AG08396 (cell line): ENCODE measurements at regions not wholly inside any gene's neighbourhood (a gene's known extent, or its start where the extent isn't known, plus 50 kb on each side); places are given as distances from the start of the nearest gene placed in this dataset.
"Not testable (repeated sequence)": the region's sequence is repeated elsewhere in the genome, so short reads cannot be mapped to it uniquely, and the experiment has no call there.

Source experiments
- DNase-seq: peaks from one replicate; pipeline ENCODE4 v3.0.0; 2012; ENCODE audit warnings: low spot score, mixed read lengths

DNA sequence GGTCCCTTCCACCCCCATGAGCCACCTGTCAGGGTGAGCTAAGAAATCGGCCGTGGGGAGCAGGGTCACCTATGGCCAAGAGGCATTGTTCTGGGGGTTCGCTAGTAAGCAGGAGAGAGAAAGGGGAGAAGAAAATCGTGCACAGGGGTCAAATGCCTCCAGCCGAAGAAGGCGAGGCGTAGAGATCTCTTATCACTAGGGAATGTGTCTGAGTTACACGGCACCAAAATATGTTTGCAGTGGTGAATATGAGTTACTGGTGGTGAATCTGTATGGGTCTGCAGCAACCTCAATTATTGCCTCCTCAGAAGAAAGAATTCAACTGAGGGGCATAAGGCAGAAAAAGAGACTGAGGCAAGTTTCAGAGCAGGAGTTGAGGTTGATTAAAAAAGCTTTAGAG, 54.2 kb upstream of the RABGAP1L start:
- DNase-seq: no peak

DNA sequence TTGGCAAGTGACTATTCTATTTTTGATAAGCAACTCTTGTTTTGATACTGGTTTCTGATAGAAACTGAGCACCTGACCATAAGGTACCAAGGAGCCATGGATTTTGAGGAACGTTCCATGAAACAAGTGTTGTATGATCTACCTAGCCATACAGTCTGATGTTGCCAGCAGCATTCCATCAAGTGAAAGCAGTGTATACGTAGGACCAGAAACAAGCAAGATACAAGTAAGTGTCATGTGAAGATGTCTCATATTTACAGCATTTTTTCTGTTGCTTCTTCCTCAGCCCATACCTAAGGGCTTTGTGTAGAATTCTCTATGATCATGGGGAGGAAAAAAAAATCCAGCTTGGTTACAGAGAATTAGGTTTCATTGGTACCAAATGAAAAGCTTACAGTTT, 55.6 kb upstream of the RABGAP1L start:
- DNase-seq: no peak

DNA sequence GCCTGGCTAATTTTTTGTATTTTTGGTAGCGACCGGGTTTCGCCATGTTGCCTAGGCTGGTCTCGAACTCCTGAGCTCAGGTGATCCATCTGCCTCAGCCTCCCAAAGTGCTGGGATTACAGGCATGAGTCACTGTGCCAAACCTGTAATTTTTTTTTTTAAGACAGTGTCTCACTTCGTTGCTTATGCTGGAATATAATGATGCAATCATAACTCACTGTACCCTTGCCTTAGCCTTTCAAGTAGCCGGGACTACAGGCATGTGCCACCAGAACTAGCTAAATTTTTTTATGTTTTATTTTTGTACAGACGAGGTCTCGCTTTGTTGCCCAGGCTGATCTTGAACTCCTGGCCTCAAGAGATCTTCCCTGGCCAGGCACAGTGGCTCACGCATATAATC, 57.3 kb upstream of the RABGAP1L start:
- not testable (repeated sequence) for DNase-seq

DNA sequence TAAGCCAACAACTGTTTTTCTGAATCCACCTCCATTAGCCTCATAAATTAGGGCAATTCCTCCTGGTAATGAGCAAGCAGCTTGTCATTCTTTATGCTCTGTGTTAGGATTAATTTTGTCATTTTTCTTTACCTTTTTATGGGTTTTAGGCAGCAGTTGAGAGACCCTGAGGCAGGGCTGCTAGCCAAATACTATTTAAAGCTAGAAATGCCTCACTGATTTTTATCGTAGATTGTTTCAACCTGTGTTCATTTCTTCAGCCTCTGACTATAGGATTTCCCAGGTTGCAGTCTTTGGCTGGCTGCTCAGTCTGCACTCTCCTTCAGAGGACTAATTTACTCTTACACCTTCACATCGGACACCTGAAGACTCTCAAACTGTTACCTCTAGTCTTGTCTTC, 61.9 kb upstream of the RABGAP1L start:
- DNase-seq: no peak

DNA sequence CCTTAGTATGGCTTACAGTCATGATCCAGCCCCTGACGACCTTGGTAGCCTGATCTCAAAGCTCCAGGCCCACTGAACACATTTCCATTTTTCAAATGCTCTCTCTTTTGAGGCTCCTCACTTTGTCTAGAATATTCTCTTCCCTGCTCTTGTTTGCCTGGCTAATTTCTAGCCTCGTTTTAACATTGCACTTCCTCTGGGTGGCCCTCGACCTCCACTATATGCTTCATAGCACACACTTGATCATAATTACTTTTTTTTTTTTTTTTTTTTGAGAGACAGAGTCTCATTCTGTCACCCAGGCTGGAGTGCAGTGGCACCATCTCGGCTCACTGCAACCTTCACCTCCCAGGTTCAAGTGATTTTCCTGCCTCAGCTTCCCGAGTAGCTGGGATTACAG, 65.5 kb upstream of the RABGAP1L start:
- peak; percentile 8 for DNase-seq

DNA sequence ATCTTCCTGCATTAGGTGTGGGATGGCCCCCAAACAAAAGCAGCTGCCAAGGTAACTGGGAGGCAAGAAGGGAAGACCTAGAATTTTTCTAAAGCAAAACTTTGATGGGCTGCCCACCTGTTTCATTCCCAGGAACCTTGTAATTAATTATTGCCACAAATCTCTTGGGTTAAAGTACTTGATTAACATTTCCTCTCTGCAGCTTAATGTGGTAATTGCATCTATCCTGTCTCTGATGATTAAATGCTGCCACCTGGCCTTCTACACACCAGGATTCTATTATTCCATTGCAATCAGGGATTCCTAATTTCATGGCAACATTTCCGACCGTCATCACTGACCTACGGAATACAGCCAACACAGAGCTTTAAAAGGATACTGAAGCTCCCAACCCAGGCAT, 68.3 kb upstream of the RC3H1 start:
- no peak for DNase-seq

DNA sequence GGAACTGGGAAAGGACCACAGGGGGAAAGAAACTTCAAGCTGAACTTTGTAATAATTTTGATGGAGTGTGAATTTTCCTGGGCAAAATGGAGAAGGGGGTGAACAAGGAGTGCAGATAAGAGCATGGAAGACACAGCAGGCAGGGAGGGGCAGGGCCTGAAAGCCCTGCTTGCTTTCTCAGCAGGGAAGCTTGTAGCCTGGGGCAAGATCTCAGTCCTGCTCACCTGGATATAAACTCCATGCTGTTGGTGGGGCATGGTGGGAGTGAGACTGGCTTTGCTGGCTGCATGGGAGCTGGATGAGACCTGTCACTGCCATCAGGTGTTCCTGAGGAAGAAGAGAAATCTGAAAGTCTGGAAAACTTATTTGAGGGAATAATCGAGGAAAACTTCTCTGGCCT, 58.7 kb upstream of the RC3H1 start:
- DNase-seq: no peak

DNA sequence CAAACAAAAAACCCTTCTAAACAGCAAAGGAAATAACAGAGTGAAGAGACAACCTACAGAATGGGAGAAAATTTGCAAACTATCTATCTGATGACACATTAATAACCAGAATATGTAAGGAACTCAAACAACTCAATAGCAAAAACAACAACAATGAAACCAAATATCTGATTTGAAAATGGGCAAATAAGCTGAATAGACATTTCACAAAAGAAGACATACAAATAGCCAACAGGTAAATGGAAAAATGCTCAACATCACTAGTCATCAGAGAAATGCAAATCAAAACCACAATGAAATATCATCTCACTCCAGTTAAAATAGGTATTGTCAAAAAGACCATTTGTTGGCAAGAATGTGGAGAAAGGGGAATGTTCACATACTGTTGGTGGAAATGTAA, 57.6 kb upstream of the RC3H1 start:
- DNase-seq: no peak

DNA sequence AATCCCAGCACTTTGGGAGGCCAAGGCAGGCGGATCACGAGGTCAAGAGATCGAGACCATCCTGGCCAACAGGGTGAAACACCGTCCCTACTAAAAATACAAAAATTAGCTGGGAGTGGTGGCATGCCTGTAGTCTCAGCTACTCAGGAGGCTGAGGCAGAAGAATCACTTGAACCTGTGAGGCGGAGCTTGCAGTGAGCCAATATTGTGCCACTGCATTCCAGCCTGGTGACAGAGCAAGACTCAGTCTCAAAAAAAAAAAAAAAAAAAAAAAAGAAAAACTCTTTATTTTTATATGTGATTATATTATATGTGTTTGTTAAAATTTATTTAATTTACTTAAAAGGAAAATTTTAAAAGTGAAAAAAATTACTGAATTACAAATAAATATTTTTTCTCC, 56.8 kb upstream of the RC3H1 start:
- not testable (repeated sequence) for DNase-seq

DNA sequence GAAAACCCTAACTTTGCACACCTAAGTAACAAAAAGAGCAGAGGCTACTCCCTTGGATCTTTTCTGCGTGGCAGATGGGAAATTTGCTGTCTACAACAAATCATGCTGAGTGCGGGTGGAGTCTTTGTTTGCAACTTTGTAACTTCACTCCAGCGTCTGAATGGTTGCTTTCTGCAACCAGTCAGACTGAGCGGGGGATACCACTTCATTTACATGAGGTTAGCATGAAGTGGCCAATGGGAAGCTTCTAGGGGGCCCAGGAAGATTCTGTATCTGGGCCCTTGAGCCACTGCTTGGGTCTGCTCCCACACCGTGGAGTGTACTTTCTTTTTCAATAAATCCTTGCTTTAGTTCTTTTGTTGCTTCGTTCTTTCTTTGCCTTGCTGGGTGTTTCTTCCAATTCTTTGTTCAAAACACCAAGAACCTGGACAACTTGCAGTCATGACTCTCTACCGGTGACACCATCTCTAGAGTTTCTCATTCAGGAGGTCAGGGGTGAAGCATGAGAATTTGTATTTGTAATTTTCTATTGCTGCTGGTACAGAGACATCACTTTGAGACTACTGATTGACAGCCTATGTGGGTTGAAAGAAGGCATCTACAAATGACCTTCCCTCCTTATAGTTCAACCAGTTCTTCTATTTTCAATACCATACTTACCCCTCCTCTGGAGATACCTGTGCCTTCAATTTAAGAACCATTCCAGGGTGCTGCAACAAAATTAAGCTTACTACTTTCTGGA, 55.8 kb upstream of the RC3H1 start:
- no peak for DNase-seq

DNA sequence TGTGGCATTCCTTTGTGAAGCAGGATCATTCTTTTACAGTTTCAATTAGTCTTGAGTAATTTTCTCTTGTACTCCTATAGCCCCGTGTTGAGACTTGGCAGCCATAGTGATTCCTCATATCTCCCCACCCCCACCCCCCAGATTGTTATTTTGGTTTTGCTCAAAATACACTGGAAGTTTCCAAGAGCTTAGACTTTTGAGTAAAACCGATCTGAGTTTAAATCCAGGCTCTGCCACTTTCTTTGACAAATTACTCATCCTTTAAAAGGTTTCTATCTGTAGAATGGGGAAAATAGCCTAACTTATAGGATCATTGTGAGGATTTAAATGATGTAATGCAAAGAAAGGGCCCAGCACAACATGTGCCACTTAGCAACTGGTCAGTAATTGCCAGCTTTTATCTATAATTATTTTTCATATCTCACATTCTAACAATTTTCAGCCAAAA, 53.1 kb upstream of the RC3H1 start:
- DNase-seq: no peak

DNA sequence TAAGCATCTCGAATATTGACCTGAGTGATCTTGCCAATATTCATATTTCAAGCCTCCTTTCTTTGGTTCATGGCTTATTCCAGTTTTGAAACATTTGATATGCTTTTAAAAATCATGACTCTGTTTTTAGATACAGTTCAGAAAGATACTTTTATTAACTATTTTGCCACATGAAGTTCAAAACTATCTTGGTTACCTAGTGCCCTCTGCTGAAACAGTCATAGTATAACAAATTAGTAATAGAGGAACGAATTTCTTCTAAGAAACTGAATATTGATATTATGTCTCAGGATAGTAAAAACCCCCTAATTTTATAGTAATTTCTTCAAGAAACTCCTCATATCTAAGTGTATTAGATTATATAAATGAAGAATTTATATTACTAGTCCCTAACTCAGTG, 52.6 kb upstream of the RC3H1 start:
- DNase-seq: no peak

DNA sequence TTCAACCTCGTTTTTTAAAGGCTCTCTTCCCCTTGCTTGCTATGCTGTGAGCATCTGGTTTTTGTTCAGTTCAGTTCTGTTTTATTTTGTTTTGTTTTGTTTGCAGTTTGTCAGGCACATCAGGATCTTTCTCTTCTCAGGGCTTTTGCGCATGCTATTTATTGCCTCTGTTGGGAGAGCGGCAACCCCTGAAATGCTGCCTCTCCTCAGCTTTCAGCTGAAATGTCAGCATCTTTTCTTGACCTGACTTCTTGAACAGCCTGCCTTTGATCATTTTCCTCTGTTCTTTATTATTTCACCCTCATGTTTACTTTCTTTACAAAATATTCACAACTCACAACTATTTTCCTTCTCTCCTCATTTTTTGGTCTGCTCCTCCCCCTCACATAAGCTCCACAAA, 50.4 kb upstream of the RC3H1 start:
- DNase-seq: no peak
